Thyroid gland (tissue), 4 donors: ENCODE measurements at regions not wholly inside any gene's neighbourhood (a gene's known extent, or its start where the extent isn't known, plus 50 kb on each side); places are given as distances from the start of the nearest gene placed in this dataset.

Source experiments
- POLR2A ChIP-seq, 2 donors: fragments of 450-650 bp; IDR thresholded peaks; one replicate each; pipeline ENCODE4 v1.6.1; 2017; ENCODE audit warnings: antibody characterized with exemption in 2 of 2, mild to moderate bottlenecking in 2 of 2, moderate library complexity in 1 of 2
- TF ChIP-seq, protein P1 (sequence below), 6 experiments: fragments of 200-600 bp in 3 of 6; fragments of 450-650 bp in 3 of 6; sonication (generic) in 3 of 6; IDR thresholded peaks; one replicate each; pipeline ENCODE4 v1.5.1; 2016 to 2019; ENCODE audit warnings: antibody characterized with exemption in 6 of 6, mild to moderate bottlenecking in 2 of 6, inconsistent platforms in 1 of 6, moderate library complexity in 1 of 6

DNA sequence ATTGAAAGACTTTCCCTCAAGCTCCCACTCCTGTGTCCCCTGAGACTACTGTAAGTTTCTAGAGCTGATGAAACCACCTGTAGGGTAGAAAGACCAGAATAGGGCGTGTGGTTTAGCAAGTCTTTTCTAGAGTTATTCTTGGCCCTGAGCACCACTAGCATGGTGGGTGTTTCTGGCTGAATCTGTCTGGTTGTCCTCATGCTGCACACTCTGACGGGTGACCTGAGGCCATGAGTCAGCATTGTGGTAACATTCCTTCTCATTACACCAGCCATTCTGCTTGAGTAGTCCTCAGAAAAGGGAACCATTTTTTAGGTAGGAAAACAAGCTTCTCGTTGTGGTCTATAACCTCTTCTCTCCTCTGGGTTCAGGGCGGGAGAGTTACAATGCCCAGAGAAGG is 250.3 kb downstream of the SNX13 start:
- TF ChIP-seq, protein P1, sequence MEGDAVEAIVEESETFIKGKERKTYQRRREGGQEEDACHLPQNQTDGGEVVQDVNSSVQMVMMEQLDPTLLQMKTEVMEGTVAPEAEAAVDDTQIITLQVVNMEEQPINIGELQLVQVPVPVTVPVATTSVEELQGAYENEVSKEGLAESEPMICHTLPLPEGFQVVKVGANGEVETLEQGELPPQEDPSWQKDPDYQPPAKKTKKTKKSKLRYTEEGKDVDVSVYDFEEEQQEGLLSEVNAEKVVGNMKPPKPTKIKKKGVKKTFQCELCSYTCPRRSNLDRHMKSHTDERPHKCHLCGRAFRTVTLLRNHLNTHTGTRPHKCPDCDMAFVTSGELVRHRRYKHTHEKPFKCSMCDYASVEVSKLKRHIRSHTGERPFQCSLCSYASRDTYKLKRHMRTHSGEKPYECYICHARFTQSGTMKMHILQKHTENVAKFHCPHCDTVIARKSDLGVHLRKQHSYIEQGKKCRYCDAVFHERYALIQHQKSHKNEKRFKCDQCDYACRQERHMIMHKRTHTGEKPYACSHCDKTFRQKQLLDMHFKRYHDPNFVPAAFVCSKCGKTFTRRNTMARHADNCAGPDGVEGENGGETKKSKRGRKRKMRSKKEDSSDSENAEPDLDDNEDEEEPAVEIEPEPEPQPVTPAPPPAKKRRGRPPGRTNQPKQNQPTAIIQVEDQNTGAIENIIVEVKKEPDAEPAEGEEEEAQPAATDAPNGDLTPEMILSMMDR (IDR thresholded peaks at IDR 0.05), result no peak
- no peak for TF ChIP-seq POLR2A (IDR thresholded peaks at IDR 0.05)
